RWPE1 (cell line): ENCODE measurements at regions not wholly inside any gene's neighbourhood (a gene's known extent, or its start where the extent isn't known, plus 50 kb on each side); places are given as distances from the start of the nearest gene placed in this dataset.
"Not testable (repeated sequence)": the region's sequence is repeated elsewhere in the genome, so short reads cannot be mapped to it uniquely, and the experiment has no call there.

ENCODE experiments used
- CTCF ChIA-PET: fragments of 350-600 bp; sonication (Branson Sonifier 250); formaldehyde crosslinking; extraction: SDS; loops from one replicate; lab custom pipeline; 2021; lab: Yijun Ruan, JAX
- POLR2A ChIA-PET: fragments of 400-600 bp; formaldehyde crosslinking; extraction: SDS; loops from one replicate; lab custom pipeline; 2020; ENCODE audit warnings: antibody characterized with exemption; ENCODE audit not compliant: low non-redundant PET; lab: Yijun Ruan, JAX
- DNase-seq: peaks from one replicate; pipeline ENCODE4 v3.0.0; 2012; ENCODE audit warnings: low spot score
- H3K27ac ChIP-seq: fragments of 450-650 bp; 2 replicates; pipeline ENCODE4 v1.5.1; 2017
- TF ChIP-seq, protein P1 (sequence below): fragments of 450-650 bp; conservative IDR thresholded peaks from 2 replicates; pipeline ENCODE4 v1.5.1; 2017; ENCODE audit warnings: low read depth, mild to moderate bottlenecking

DNA sequence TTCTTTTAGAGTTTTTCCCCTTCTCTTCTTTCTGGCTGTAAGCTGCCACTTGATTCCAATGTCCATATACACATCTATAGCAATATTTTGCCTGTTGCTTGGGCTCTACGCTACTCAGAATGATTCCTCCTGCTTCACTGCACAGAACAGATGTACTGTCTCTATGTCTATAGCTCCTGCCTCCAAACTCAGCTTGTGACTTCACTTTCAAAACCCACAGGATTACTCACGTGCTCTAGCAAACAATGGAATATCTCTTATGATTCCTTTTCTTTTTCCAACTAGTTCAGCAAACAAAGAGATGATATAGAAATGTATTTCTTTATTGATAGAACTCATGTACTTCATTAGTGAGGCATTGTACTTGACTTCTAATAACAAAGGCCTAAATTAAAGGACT lies 80.5 kb upstream of the SOX13 start:
- ChIA-PET POLR2A (no interaction called here), CTCF (no interaction called here)
- TF ChIP-seq, protein P1, sequence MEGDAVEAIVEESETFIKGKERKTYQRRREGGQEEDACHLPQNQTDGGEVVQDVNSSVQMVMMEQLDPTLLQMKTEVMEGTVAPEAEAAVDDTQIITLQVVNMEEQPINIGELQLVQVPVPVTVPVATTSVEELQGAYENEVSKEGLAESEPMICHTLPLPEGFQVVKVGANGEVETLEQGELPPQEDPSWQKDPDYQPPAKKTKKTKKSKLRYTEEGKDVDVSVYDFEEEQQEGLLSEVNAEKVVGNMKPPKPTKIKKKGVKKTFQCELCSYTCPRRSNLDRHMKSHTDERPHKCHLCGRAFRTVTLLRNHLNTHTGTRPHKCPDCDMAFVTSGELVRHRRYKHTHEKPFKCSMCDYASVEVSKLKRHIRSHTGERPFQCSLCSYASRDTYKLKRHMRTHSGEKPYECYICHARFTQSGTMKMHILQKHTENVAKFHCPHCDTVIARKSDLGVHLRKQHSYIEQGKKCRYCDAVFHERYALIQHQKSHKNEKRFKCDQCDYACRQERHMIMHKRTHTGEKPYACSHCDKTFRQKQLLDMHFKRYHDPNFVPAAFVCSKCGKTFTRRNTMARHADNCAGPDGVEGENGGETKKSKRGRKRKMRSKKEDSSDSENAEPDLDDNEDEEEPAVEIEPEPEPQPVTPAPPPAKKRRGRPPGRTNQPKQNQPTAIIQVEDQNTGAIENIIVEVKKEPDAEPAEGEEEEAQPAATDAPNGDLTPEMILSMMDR: no peak
- DNase-seq: no peak
- no peak overlapping the region for H3K27ac ChIP-seq

DNA sequence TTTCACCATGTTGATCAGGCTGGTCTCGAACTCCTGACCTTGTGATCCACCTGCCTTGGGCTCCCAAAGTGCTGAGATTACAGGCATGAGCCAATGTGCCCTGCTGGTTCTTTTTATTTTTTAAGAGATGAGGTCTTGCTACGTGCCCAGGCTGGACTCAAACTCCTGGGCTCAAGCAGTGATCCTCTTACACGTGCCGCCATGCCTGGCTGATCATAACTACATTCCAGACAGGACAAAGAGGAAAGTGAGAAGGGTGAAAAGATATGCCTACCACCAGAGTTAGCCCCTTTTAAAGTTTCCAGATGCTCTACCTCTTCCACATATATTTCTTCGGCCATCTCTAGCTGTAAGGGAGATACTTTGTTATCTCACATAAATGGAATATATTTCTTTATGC lies 79.7 kb upstream of the SOX13 start:
- ChIA-PET CTCF (interaction anchor here (0.6 kb wide), 1 partner anchor 136 kb away, joined by 3 read pairs; no protein-coding TSS in a partner anchor), POLR2A (no interaction called here)
- TF ChIP-seq, protein P1: no peak
- DNase-seq: no peak
- no peak overlapping the region for H3K27ac ChIP-seq

DNA sequence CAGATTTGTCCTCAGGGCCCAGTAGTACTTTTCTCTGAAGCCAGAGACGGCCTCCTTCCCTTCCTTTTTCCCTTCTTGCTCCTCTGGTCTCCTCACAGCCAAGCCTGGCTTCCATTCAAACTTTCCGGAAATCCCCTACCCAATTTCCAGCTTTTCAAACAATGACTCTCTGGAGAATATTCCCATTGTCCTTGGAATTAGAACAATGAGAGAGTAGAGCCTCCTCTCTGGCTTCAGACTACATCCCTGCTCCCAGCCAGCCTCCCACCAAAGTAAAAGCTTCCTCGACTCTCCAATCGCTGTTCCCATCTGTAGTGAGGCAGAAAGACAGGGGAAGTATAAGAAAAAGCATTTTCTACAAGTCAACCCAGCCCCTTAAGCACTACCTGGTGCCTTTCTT lies 77.7 kb upstream of the SOX13 start:
- CTCF ChIA-PET: interaction anchor here (0.6 kb wide), 1 partner anchor 891 kb away, joined by 3 read pairs; no protein-coding TSS in a partner anchor
- no peak for DNase-seq
- H3K27ac ChIP-seq: no peak overlapping the region
- POLR2A ChIA-PET: interaction anchor here (0.6 kb wide), 1 partner anchor 18 kb away, joined by 3 read pairs; no protein-coding TSS in a partner anchor
- TF ChIP-seq, protein P1: no peak

DNA sequence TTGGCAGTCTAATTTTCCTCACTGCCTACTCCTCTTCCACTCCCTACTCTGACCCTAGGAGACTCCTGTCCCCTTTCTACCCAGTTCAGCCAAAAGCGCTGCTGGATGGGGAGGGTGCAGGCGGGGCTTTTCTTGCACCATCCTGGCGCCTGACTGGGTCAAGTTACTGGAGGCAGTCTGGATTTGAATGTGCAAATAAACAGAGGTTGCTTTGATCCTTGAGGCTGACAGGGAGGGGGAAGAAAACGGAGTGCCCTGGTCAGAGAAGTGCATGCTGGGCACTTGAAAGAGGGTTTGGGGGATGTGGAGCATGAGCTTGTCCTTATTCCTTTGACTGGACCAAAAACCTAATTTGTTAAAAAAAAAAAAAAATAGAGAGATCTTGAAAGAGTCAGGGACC lies 76.8 kb upstream of the SOX13 start:
- CTCF ChIA-PET: interaction anchor here (1.0 kb wide), 1 partner anchor 10 kb away, joined by 3 read pairs; no protein-coding TSS in a partner anchor
- DNase-seq: no peak

DNA sequence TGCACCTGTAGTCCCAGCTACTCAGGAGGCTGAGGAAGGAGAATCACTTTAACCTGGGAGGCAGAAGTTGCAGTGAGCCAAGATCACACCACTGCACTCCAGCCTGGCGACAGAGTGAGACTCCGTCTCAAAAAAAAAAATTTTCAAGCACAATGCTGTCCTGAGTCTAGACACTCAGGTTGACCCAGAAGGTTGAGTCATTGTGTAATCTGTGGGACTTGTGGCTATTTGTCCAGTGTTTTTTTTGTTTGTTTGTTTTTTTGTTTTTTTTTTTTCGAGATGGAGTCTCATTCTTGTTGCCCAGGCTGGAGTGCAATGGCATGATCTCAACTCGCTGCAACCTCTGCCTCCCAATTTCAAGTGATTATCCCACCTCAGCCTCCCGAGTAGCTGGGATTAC lies 74.3 kb upstream of the SOX13 start:
- CTCF ChIA-PET: interaction anchor here (1.7 kb wide), 1 partner anchor 128 kb away, joined by 6 read pairs; no protein-coding TSS in a partner anchor
- POLR2A ChIA-PET, H3K27ac ChIP-seq, DNase-seq: not testable (repeated sequence)

More for the DNA sequence above, 76.8 kb upstream of the SOX13 start:
- TF ChIP-seq, protein P1: no peak
- POLR2A ChIA-PET: no interaction called here
- H3K27ac ChIP-seq: no peak overlapping the region

DNA sequence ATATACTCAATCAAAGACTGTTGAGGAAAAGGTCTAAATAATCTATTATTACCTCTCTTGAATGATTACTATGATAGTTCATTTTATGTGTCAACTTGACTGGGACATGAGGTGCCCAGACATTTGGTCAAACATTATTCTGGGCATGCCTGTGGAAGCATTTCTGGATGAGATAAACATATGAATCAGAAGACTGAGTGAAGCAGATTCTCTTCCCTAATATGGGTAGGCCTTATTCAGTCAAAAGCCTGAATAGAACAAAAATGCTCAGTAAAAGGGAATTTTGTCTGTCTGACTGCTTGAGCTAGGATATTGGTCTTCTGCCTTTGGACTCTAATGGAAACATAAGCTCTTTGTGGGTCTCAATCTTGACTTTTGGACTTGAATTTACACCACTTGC lies 73.3 kb upstream of the SOX13 start:
- ChIA-PET CTCF (interaction anchor here (1.7 kb wide), 1 partner anchor 129 kb away, joined by 6 read pairs; no protein-coding TSS in a partner anchor), POLR2A (no interaction called here)
- TF ChIP-seq, protein P1: no peak
- no peak overlapping the region for H3K27ac ChIP-seq
- DNase-seq: no peak

DNA sequence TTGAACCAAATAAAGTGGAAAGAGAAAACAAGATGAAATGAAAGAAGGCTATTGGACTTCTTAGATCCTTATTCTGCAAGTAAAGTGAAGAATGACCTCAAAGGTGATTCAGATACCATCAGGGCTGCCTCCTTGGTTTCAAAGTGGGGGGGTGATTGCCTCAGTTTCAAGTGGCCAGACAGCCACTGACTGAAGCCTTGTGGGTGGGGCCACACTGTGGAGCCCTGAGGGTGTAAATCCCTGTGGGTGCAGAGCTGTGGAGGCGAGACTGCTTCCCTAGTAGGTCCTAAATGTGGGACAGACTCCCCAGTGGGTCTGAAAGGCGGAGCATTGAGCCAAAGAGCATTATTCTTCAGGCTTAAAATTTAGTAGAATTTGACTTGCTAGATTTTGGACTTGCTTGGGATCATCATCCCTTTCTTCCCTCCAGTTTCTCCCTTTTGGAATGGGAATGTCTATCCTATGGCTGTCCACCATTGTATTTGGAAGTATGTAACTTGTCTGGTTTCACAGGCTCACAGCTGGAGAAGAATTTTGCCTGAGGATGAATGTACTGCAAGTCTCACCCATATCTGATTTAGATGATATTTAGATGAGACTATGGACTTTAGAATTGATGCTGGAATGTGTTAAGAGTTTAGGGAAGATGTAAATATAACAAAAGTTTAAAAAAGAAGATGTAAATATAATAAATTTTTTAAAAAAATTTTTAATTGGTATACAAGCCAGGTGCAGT lies 71.6 kb upstream of the SOX13 start:
- TF ChIP-seq, protein P1: no peak
- no peak for DNase-seq
- CTCF ChIA-PET: interaction anchor here (0.6 to 0.7 kb wide), 4 partner anchors 30 to 253 kb away, joined by 3 to 5 read pairs (median 4); no protein-coding TSS in a partner anchor
- no peak overlapping the region for H3K27ac ChIP-seq
- POLR2A ChIA-PET: interaction anchor here (0.6 kb wide), 1 partner anchor 151 kb away, joined by 3 read pairs; the partner anchor contains the start of gene ETNK2
